Mesenchymal stem cell (in vitro differentiated cells and primary cell): ENCODE measurements at regions not wholly inside any gene's neighbourhood (a gene's known extent, or its start where the extent isn't known, plus 50 kb on each side); places are given as distances from the start of the nearest gene placed in this dataset.

Source experiments
- DNase-seq: peaks from one replicate; pipeline ENCODE4 v3.0.0-alpha.2; 2013
- H2AFZ ChIP-seq: one replicate; pipeline ENCODE4 v1.6.1; 2013; ENCODE audit warnings: low read depth, mild to moderate bottlenecking, control low read depth, inconsistent platforms, low read length, moderate library complexity
- H2AK5ac ChIP-seq: 2 replicates; pipeline ENCODE4 v1.6.1; 2013; ENCODE audit warnings: low read length, moderate library complexity, mild to moderate bottlenecking, inconsistent platforms; ENCODE audit not compliant: severe bottlenecking
- H2BK120ac ChIP-seq: one replicate; pipeline ENCODE4 v1.6.1; 2013; ENCODE audit warnings: low read depth, mild to moderate bottlenecking, inconsistent platforms, low read length, moderate library complexity
- H2BK12ac ChIP-seq, 2 experiments: one replicate each; pipeline ENCODE4 v1.6.1; 2013; ENCODE audit warnings: inconsistent platforms in 2 of 2, low read length in 2 of 2, mild to moderate bottlenecking in 2 of 2, moderate library complexity in 2 of 2, control low read depth in 1 of 2
- H2BK15ac ChIP-seq: one replicate; pipeline ENCODE4 v1.6.1; 2013; ENCODE audit warnings: mild to moderate bottlenecking, low read depth, inconsistent platforms; ENCODE audit not compliant: poor library complexity, severe bottlenecking
- H2BK5ac ChIP-seq: 2 replicates; pipeline ENCODE4 v1.6.1; 2013; ENCODE audit warnings: low read depth, mild to moderate bottlenecking, low read length, control low read depth, inconsistent platforms; ENCODE audit not compliant: poor library complexity, severe bottlenecking
- H3K14ac ChIP-seq, 2 experiments: one replicate each; pipeline ENCODE4 v1.6.1; 2013; ENCODE audit warnings: inconsistent platforms in 2 of 2, low read length in 2 of 2, control low read depth in 1 of 2, mild to moderate bottlenecking in 1 of 2, moderate library complexity in 1 of 2
- H3K18ac ChIP-seq, 2 experiments: one replicate each; pipeline ENCODE4 v1.6.1; 2013; ENCODE audit warnings: inconsistent platforms in 2 of 2, low read length in 2 of 2, control low read depth in 1 of 2, low read depth in 1 of 2, mild to moderate bottlenecking in 1 of 2
- H3K23ac ChIP-seq, 2 experiments: one replicate each; pipeline ENCODE4 v1.6.1; 2013; ENCODE audit warnings: inconsistent platforms in 2 of 2, low read length in 2 of 2, mild to moderate bottlenecking in 2 of 2, moderate library complexity in 2 of 2, control low read depth in 1 of 2
- H3K27ac ChIP-seq: 2 replicates; pipeline ENCODE4 v1.5.1; 2013; ENCODE audit warnings: mild to moderate bottlenecking, moderate library complexity, low read length, control low read depth, inconsistent platforms; ENCODE audit not compliant: poor library complexity, severe bottlenecking
- H3K27me3 ChIP-seq, 2 experiments: 2 replicates each; pipeline versions ENCODE4 v1.6.1 to v1.7.0; 2013; ENCODE audit warnings: low read length in 2 of 2, mild to moderate bottlenecking in 2 of 2, moderate library complexity in 2 of 2, control low read depth in 1 of 2, inconsistent platforms in 1 of 2; ENCODE audit not compliant: control insufficient read depth in 1 of 2, insufficient read depth in 1 of 2
- H3K36me3 ChIP-seq, 2 experiments: 2 replicates each; pipeline versions ENCODE4 v1.6.1 to v1.7.0; 2013; ENCODE audit warnings: low read length in 2 of 2, control low read depth in 1 of 2, inconsistent platforms in 1 of 2, low read depth in 1 of 2, mild to moderate bottlenecking in 1 of 2; ENCODE audit not compliant: insufficient read depth in 2 of 2, control insufficient read depth in 1 of 2
- H3K4ac ChIP-seq, 2 experiments: one replicate each; pipeline ENCODE4 v1.6.1; 2013; ENCODE audit warnings: inconsistent platforms in 2 of 2, low read length in 2 of 2, mild to moderate bottlenecking in 2 of 2, moderate library complexity in 2 of 2, control low read depth in 1 of 2, low read depth in 1 of 2
- H3K4me1 ChIP-seq: 2 replicates; pipeline ENCODE4 v1.6.1; 2013; ENCODE audit warnings: low read depth, low read length, control low read depth; ENCODE audit not compliant: control insufficient read depth, insufficient read depth
- H3K4me2 ChIP-seq: 2 replicates; pipeline ENCODE4 v1.6.1; 2013; ENCODE audit warnings: low read length, mild to moderate bottlenecking, inconsistent platforms; ENCODE audit not compliant: poor library complexity, severe bottlenecking
- H3K4me3 ChIP-seq, 2 experiments: 2 replicates each; pipeline versions ENCODE4 v1.5.1 to v1.7.0; 2013; ENCODE audit warnings: low read length in 2 of 2, mild to moderate bottlenecking in 2 of 2, control low read depth in 1 of 2, low read depth in 1 of 2; ENCODE audit not compliant: insufficient read depth in 1 of 2
- H3K79me1 ChIP-seq: replicated peaks from 2 replicates; pipeline ENCODE4 v1.6.1; 2013; ENCODE audit warnings: mild to moderate bottlenecking, control low read depth, low read length, inconsistent platforms; ENCODE audit not compliant: poor library complexity, severe bottlenecking
- H3K9ac ChIP-seq: 2 replicates; pipeline ENCODE4 v1.7.0; 2013; ENCODE audit warnings: mild to moderate bottlenecking, low read length, moderate library complexity
- H3K9me3 ChIP-seq: 2 replicates; pipeline ENCODE4 v1.7.0; 2013; ENCODE audit warnings: mild to moderate bottlenecking, low read length; ENCODE audit not compliant: control insufficient read depth
- H4K8ac ChIP-seq: one replicate; pipeline ENCODE4 v1.6.1; 2013; ENCODE audit warnings: inconsistent platforms, mild to moderate bottlenecking, low read length, moderate library complexity
- H4K91ac ChIP-seq: one replicate; pipeline ENCODE4 v1.6.1; 2013; ENCODE audit warnings: mild to moderate bottlenecking, low read length, inconsistent platforms
- WGBS: methylation state at CpG from one replicate; pipeline ENCODE4 v1.1.7; 2013; ENCODE audit warnings: mixed read lengths; 5-methylcytosine and 5-hydroxymethylcytosine counted together

DNA sequence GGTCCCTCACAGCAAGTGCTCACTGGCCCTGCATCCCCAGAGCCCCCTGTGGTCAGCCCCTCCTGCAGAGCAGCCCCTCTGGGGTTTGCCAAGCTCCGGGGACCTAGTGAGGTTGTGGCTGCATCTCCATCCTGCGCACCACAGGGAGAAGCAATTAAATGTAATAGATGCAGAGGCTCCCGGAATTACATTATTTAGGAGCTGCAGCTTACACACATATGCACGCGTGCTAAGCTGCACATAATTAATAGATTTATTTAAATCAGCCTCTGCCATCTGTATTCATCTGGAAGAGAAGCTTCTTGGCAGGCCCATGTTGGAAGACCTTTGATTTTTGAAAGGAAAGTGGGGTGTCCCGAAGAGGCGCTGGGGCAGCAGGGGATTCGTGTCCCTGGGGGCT lies 1271.5 kb downstream of the BRD1 start:
- no peak for DNase-seq
- no peak overlapping the region for H2BK15ac ChIP-seq
- H3K27ac ChIP-seq = no peak overlapping the region
- H2BK120ac ChIP-seq = no peak overlapping the region
- peaks cover 0 to 4% of the 10 kb centered on the region in 2 experiments for H3K27me3 ChIP-seq
- H2BK5ac ChIP-seq = no peak overlapping the region
- no peak overlapping the region for H4K8ac ChIP-seq
- H3K36me3 ChIP-seq = no peaks in the 10 kb centered on the region
- no peaks in the 10 kb centered on the region for H3K4me1 ChIP-seq
- no peak overlapping the region for H2AFZ ChIP-seq
- H4K91ac ChIP-seq = no peak overlapping the region
- H2BK12ac ChIP-seq = no peak overlapping the region
- H3K18ac ChIP-seq = no peak overlapping the region
- no peak overlapping the region for H3K4me3 ChIP-seq
- no peak overlapping the region for H3K4me2 ChIP-seq
- no peak overlapping the region for H3K23ac ChIP-seq
- no peak overlapping the region for H3K14ac ChIP-seq
- H2AK5ac ChIP-seq = no peak overlapping the region
- WGBS = 84% methylated on average over 6 of the region's 8 CpGs
- no peak overlapping the region for H3K9ac ChIP-seq
- H3K4ac ChIP-seq = no peak overlapping the region
- no peaks in the 10 kb centered on the region for H3K9me3 ChIP-seq
- H3K79me1 ChIP-seq = no peaks in the 10 kb centered on the region

DNA sequence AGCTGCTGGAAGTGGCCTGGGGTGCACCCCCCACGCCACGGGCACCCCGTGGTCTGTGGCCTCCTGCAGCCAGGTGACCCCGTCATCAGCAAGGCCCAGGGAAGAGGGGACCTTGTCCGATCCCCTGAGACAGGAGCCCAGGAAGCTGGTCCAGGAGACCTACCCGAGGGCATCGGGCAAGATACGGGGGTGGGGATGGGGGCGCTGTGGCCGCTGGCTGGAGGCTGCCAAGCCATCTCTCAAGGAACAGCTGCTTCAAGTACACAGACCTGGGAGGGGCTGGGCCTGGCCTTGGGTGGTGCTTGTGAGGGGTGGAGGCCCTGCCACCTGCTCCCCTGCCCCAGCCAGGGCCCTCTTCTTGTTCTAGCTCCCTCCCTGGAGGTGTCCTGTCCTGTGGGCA lies 1272.1 kb downstream of the BRD1 start:
- Histone ChIP-seq H3K4me1 (no peaks in the 10 kb centered on the region), H3K9me3 (no peaks in the 10 kb centered on the region), H3K4ac (no peak overlapping the region), H3K4me2 (no peak overlapping the region), H3K18ac (no peak overlapping the region), H3K27me3 (peaks cover 0 to 4% of the 10 kb centered on the region in 2 experiments), H3K9ac (no peak overlapping the region), H2BK120ac (no peak overlapping the region), H2BK5ac (no peak overlapping the region), H3K36me3 (no peaks in the 10 kb centered on the region), H4K8ac (no peak overlapping the region), H2BK12ac (no peak overlapping the region), H3K14ac (no peak overlapping the region), H2AFZ (no peak overlapping the region), H3K79me1 (no peaks in the 10 kb centered on the region), H4K91ac (no peak overlapping the region), H3K23ac (no peak overlapping the region), H3K27ac (no peak overlapping the region), H3K4me3 (no peak overlapping the region), H2AK5ac (no peak overlapping the region), H2BK15ac (no peak overlapping the region)
- DNase-seq = no peak
- WGBS = 87% methylated on average over 10 of the region's 10 CpGs

DNA sequence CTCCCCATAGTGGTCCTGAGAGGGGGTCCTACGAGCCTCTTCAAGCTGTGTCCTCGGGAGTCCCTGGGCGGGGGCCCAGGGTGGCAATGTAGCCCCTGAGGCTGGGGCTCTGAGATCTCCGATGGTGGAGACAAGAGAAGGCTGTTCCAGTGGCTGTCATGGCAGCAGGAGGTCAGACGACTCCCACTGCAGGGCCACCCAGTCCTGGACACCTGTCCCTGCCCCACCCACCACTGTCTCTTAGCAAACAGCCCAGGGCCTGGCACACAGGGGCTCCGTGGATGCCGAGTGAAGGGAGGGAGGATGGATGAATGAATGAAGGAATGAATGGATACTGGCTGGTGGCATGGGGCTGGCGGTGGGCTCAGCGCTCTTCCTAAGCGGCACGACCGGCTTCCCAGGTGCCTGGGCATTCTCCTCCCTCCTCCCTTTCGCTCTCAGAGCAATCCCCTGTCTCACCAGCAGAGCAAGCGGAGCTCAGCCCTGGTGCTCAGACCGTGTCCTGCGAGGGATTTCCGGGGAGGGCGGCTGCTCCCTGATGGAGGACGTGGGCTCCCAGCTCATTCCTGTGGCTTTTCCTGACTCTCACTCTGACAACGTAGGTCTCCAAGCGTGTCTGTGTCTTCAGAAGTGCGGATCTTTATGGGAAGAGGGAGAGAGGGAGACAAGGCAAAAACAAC lies 1272.6 kb downstream of the BRD1 start:
- Histone ChIP-seq H2AFZ (no peak overlapping the region), H2BK12ac (no peak overlapping the region), H3K23ac (no peak overlapping the region), H4K91ac (no peak overlapping the region), H3K14ac (no peak overlapping the region), H3K36me3 (no peaks in the 10 kb centered on the region), H3K4ac (no peak overlapping the region), H3K9me3 (no peaks in the 10 kb centered on the region), H3K4me1 (no peaks in the 10 kb centered on the region), H3K18ac (no peak overlapping the region), H3K4me2 (no peak overlapping the region), H3K4me3 (no peak overlapping the region), H3K9ac (no peak overlapping the region), H3K27me3 (peaks cover 0 to 4% of the 10 kb centered on the region in 2 experiments), H3K27ac (no peak overlapping the region), H4K8ac (no peak overlapping the region), H3K79me1 (no peaks in the 10 kb centered on the region), H2BK5ac (no peak overlapping the region), H2BK120ac (no peak overlapping the region), H2AK5ac (no peak overlapping the region), H2BK15ac (no peak overlapping the region)
- no peak for DNase-seq
- 65% methylated on average over 20 of the region's 22 CpGs for WGBS

DNA sequence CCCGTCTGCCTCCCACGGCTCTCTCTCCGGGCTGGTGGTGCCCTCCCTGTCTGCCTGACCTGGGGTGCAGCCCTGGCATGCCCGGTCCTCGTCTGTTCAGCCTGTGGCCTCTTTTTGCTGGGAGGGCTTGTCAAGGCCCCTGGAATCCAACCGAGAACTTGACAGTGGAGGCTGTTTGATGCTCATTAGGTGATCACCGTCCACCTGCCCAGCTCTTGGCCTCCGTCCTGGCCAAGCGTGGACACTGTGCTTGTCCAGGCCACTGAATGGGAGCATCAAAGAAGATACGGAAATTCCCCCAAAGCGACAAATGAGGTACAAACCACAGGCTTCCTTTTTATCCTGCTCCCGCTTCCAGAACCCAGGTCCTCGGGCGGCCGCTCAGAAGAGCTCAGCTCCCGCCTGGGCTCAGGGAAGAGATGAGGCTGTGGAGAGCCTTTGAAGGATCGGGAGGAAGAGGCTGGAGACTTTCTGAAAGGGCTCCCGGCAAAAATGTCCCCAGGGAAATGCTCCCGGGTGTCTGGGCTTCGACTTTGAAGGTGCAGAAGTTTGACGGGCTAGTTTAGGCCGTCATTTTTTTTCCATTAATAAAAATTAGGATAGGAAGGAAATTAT lies 1273.9 kb downstream of the BRD1 start:
- H3K4me2 ChIP-seq = no peak overlapping the region
- no peak overlapping the region for H3K9ac ChIP-seq
- H2AFZ ChIP-seq = no peak overlapping the region
- H4K8ac ChIP-seq = no peak overlapping the region
- H2BK5ac ChIP-seq = no peak overlapping the region
- no peaks in the 10 kb centered on the region for H3K79me1 ChIP-seq
- H2BK15ac ChIP-seq = no peak overlapping the region
- H3K23ac ChIP-seq = no peak overlapping the region
- no peak overlapping the region for H2AK5ac ChIP-seq
- no peak overlapping the region for H3K18ac ChIP-seq
- H3K27me3 ChIP-seq = peaks cover 0 to 4% of the 10 kb centered on the region in 2 experiments
- H3K4me3 ChIP-seq = no peak overlapping the region
- 88% methylated on average over 17 of the region's 22 CpGs for WGBS
- H3K36me3 ChIP-seq = no peaks in the 10 kb centered on the region
- no peak overlapping the region for H4K91ac ChIP-seq
- no peak overlapping the region for H3K14ac ChIP-seq
- DNase-seq = no peak
- no peak overlapping the region for H2BK12ac ChIP-seq
- H3K4ac ChIP-seq = no peak overlapping the region
- H3K27ac ChIP-seq = no peak overlapping the region
- H3K9me3 ChIP-seq = no peaks in the 10 kb centered on the region
- H3K4me1 ChIP-seq = no peaks in the 10 kb centered on the region
- H2BK120ac ChIP-seq = no peak overlapping the region
